WTC11 (cell line): ENCODE measurements at regions not wholly inside any gene's neighbourhood (a gene's known extent, or its start where the extent isn't known, plus 50 kb on each side); places are given as distances from the start of the nearest gene placed in this dataset.

Source experiments
- CBFB ChIP-seq: sonication (generic); formaldehyde crosslinking; IDR thresholded peaks from 2 replicates; pipeline ENCODE4 v1.8.1; 2022; ENCODE audit warnings: mild to moderate bottlenecking, low read depth, missing genetic modification reagents
- NFE2L1 ChIP-seq: sonication (generic); formaldehyde crosslinking; IDR thresholded peaks from 2 replicates; pipeline ENCODE4 v1.8.1; 2023; ENCODE audit warnings: missing genetic modification reagents
- RELA ChIP-seq: sonication (generic); formaldehyde crosslinking; IDR thresholded peaks from 2 replicates; pipeline ENCODE4 v1.8.1; 2022; ENCODE audit warnings: missing genetic modification reagents, mild to moderate bottlenecking, borderline replicate concordance
- TCF7 ChIP-seq: sonication (generic); formaldehyde crosslinking; IDR thresholded peaks from 2 replicates; pipeline ENCODE4 v1.8.0; 2022; ENCODE audit warnings: mild to moderate bottlenecking, low read depth, missing genetic modification reagents, moderate library complexity
- ZNF121 ChIP-seq: sonication (generic); formaldehyde crosslinking; IDR thresholded peaks from 2 replicates; pipeline ENCODE4 v1.8.0; 2023; ENCODE audit warnings: missing genetic modification reagents
- TF ChIP-seq, protein P1 (sequence below): fragments of 200-600 bp; IDR thresholded peaks from 2 replicates; pipeline ENCODE4 v1.8.0; 2022; ENCODE audit warnings: antibody characterized with exemption
- TF ChIP-seq, protein P2 (sequence below): fragments of 250-450 bp; sonication (Bioruptor Pico); IDR thresholded peaks from 2 replicates; pipeline ENCODE4 v1.8.0; 2021; ENCODE audit warnings: mild to moderate bottlenecking
- TF ChIP-seq, protein P3 (sequence below): fragments of 250-450 bp; sonication (Bioruptor Pico); IDR thresholded peaks from 2 replicates; pipeline ENCODE4 v1.9.0; 2021; ENCODE audit warnings: mild to moderate bottlenecking
- TF ChIP-seq, protein P4 (sequence below): fragments of 250-450 bp; sonication (Bioruptor Pico); IDR thresholded peaks from 2 replicates; pipeline ENCODE4 v1.9.0; 2021; ENCODE audit warnings: moderate library complexity, mild to moderate bottlenecking, inconsistent platforms, borderline replicate concordance
- TF ChIP-seq, protein P5 (sequence below): fragments of 250-450 bp; sonication (Bioruptor Pico); conservative IDR thresholded peaks from 2 replicates; pipeline ENCODE4 v1.9.0; 2021; ENCODE audit warnings: mild to moderate bottlenecking
- TF ChIP-seq, protein P6 (sequence below): sonication (generic); formaldehyde crosslinking; IDR thresholded peaks from 2 replicates; pipeline ENCODE4 v1.8.1; 2022; ENCODE audit warnings: mild to moderate bottlenecking, missing genetic modification reagents, moderate library complexity, borderline replicate concordance

DNA sequence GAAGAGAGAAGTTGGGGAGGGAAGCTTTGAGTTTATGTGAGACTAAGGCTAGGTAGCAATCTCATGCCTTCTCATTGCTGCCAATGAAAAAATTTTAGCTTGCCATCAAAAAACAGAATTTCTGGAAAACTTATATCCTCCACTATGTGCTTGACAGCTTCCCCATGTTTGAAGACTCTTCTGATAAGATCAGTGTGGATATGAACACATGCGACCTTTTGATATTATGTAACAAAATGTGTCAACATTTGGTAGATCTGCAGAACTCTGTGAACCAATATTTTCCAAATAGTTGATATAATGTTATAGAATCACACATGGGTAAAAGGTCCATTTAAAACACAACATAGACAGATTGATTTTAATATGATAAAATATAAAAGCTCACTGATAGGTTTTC is 380.9 kb upstream of the PROK2 start:
- TF ChIP-seq, protein P1, sequence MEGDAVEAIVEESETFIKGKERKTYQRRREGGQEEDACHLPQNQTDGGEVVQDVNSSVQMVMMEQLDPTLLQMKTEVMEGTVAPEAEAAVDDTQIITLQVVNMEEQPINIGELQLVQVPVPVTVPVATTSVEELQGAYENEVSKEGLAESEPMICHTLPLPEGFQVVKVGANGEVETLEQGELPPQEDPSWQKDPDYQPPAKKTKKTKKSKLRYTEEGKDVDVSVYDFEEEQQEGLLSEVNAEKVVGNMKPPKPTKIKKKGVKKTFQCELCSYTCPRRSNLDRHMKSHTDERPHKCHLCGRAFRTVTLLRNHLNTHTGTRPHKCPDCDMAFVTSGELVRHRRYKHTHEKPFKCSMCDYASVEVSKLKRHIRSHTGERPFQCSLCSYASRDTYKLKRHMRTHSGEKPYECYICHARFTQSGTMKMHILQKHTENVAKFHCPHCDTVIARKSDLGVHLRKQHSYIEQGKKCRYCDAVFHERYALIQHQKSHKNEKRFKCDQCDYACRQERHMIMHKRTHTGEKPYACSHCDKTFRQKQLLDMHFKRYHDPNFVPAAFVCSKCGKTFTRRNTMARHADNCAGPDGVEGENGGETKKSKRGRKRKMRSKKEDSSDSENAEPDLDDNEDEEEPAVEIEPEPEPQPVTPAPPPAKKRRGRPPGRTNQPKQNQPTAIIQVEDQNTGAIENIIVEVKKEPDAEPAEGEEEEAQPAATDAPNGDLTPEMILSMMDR = no peak
- TF ChIP-seq, protein P2, sequence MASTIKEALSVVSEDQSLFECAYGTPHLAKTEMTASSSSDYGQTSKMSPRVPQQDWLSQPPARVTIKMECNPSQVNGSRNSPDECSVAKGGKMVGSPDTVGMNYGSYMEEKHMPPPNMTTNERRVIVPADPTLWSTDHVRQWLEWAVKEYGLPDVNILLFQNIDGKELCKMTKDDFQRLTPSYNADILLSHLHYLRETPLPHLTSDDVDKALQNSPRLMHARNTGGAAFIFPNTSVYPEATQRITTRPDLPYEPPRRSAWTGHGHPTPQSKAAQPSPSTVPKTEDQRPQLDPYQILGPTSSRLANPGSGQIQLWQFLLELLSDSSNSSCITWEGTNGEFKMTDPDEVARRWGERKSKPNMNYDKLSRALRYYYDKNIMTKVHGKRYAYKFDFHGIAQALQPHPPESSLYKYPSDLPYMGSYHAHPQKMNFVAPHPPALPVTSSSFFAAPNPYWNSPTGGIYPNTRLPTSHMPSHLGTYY (CRISPR knock-in tag) = no peak
- TF ChIP-seq TCF7 (CRISPR knock-in tag) = no peak
- TF ChIP-seq CBFB (CRISPR knock-in tag) = no peak
- no peak for TF ChIP-seq RELA (CRISPR knock-in tag)
- TF ChIP-seq, protein P3, sequence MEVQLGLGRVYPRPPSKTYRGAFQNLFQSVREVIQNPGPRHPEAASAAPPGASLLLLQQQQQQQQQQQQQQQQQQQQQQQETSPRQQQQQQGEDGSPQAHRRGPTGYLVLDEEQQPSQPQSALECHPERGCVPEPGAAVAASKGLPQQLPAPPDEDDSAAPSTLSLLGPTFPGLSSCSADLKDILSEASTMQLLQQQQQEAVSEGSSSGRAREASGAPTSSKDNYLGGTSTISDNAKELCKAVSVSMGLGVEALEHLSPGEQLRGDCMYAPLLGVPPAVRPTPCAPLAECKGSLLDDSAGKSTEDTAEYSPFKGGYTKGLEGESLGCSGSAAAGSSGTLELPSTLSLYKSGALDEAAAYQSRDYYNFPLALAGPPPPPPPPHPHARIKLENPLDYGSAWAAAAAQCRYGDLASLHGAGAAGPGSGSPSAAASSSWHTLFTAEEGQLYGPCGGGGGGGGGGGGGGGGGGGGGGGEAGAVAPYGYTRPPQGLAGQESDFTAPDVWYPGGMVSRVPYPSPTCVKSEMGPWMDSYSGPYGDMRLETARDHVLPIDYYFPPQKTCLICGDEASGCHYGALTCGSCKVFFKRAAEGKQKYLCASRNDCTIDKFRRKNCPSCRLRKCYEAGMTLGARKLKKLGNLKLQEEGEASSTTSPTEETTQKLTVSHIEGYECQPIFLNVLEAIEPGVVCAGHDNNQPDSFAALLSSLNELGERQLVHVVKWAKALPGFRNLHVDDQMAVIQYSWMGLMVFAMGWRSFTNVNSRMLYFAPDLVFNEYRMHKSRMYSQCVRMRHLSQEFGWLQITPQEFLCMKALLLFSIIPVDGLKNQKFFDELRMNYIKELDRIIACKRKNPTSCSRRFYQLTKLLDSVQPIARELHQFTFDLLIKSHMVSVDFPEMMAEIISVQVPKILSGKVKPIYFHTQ = no peak
- TF ChIP-seq, protein P4, sequence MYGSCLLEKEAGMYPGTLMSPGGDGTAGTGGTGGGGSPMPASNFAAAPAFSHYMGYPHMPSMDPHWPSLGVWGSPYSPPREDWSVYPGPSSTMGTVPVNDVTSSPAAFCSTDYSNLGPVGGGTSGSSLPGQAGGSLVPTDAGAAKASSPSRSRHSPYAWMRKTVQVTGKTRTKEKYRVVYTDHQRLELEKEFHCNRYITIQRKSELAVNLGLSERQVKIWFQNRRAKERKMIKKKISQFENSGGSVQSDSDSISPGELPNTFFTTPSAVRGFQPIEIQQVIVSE (CRISPR knock-in tag) = no peak
- TF ChIP-seq, protein P5, sequence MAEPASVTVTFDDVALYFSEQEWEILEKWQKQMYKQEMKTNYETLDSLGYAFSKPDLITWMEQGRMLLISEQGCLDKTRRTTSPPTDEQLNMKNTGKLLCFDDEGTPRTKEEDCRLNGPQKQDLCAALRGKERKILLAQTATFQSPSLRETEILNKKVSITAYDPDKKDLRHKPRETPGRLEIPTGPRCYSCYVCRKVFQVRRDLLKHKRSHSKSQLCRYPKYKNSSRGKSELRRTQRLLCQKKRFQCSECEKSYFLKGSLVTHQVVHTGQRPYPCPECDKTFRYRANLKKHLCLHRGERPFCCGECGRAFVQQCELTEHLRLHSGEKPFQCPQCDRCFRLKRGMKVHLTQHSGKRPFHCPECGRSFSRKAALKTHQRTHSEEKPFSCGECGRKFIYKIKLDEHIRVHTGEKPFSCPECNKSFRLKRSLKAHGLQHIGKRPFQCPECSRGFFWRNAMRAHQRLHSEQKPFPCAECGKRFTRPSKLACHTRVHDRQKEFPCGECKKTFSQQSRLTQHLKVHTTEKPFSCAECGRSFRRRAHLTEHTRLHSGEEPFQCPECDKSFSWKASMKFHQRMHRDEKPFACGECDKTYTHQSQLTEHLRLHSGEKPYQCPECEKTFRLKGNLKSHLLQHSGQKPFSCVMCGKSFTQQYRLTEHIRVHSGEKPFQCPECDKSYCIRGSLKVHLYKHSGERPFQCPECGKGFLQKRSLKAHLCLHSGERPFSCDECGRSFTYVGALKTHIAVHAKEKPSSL (CRISPR knock-in tag) = no peak
- TF ChIP-seq ZNF121 (CRISPR knock-in tag) = no peak
- TF ChIP-seq, protein P6, sequence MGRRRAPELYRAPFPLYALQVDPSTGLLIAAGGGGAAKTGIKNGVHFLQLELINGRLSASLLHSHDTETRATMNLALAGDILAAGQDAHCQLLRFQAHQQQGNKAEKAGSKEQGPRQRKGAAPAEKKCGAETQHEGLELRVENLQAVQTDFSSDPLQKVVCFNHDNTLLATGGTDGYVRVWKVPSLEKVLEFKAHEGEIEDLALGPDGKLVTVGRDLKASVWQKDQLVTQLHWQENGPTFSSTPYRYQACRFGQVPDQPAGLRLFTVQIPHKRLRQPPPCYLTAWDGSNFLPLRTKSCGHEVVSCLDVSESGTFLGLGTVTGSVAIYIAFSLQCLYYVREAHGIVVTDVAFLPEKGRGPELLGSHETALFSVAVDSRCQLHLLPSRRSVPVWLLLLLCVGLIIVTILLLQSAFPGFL (CRISPR knock-in tag) = no peak
- no peak for TF ChIP-seq NFE2L1 (CRISPR knock-in tag)
